ENCODE measurements at regions not wholly inside any gene's neighbourhood (a gene's known extent, or its start where the extent isn't known, plus 50 kb on each side); places are given as distances from the start of the nearest gene placed in this dataset.

GRCh38 chr15:70562906-70563305 is 200.5 kb downstream of the UACA start:
- Histone ChIP-seq H3K4me3 (no peak overlapping the region), H3K27me3 (no peaks in the 10 kb centered on the region), H3K27ac (no peak overlapping the region), H3K9me3 (no peaks in the 10 kb centered on the region), H3K36me3 (no peaks in the 10 kb centered on the region), H3K4me1 (peaks cover 0 to 9% (median 0%) of the 10 kb centered on the region in 4 donors)
- DNase-seq: no peak
- no peak for TF ChIP-seq POLR2AphosphoS5 (IDR thresholded peaks at IDR 0.05)
- TF ChIP-seq POLR2A (IDR thresholded peaks at IDR 0.05): no peak
- no peak for TF ChIP-seq CTCF (IDR thresholded peaks at IDR 0.05)
- no peak for TF ChIP-seq EP300 (IDR thresholded peaks at IDR 0.05; ENCODE audit: low read depth)
- intact Hi-C loops (cut with DNase I; ENCODE audit: low total_unique reads): no loop called here
- in situ Hi-C loops (cut with MboI; ENCODE audit: low pct_ligation_motif_present in 1 of 4, low pct_unique_long_range_greater_than_20kb in 1 of 4, low sequenced_read_pairs in 3 of 4): no loop called here
- WGBS, 2 donors (ENCODE audit: low coverage in 1 of 2): 81% methylated on average over 2 of the region's 2 CpGs; no CpG with 5 or more reads in 1 of the 2 donors

GRCh38 chr15:70561885-70562284 is 201.5 kb downstream of the UACA start:
- WGBS, 2 donors (ENCODE audit: low coverage in 1 of 2): 92% methylated on average over 7 of the region's 7 CpGs; no CpG with 5 or more reads in 1 of the 2 donors
- no peak for DNase-seq
- in situ Hi-C loops (cut with MboI; ENCODE audit: low pct_ligation_motif_present in 1 of 4, low pct_unique_long_range_greater_than_20kb in 1 of 4, low sequenced_read_pairs in 3 of 4): no loop called here

GRCh38 chr15:70560617-70561328 is 202.6 kb downstream of the UACA start:
- in situ Hi-C loops (cut with MboI; ENCODE audit: low pct_ligation_motif_present in 1 of 4, low pct_unique_long_range_greater_than_20kb in 1 of 4, low sequenced_read_pairs in 3 of 4) (no loop called here), intact Hi-C loops (cut with DNase I; ENCODE audit: low total_unique reads) (no loop called here)
- WGBS, 2 donors (ENCODE audit: low coverage in 1 of 2): 83 to 89% methylated on average over 3 to 4 of the region's 4 CpGs
- H3K4me3 ChIP-seq: no peak overlapping the region
- peaks cover 0 to 9% (median 0%) of the 10 kb centered on the region in 4 donors for H3K4me1 ChIP-seq
- H3K9me3 ChIP-seq: no peaks in the 10 kb centered on the region
- H3K27me3 ChIP-seq: no peaks in the 10 kb centered on the region
- H3K36me3 ChIP-seq: no peaks in the 10 kb centered on the region
- no peak for DNase-seq
- TF ChIP-seq POLR2AphosphoS5 (IDR thresholded peaks at IDR 0.05) (no peak), CTCF (IDR thresholded peaks at IDR 0.05) (no peak), POLR2A (IDR thresholded peaks at IDR 0.05) (no peak), EP300 (IDR thresholded peaks at IDR 0.05; ENCODE audit: low read depth) (no peak)
- no peak overlapping the region for H3K27ac ChIP-seq

More at GRCh38 chr15:70561885-70562284, 201.5 kb downstream of the UACA start:
- H3K36me3 ChIP-seq: no peaks in the 10 kb centered on the region
- H3K4me3 ChIP-seq: no peak overlapping the region
- H3K4me1 ChIP-seq: peaks cover 0 to 9% (median 0%) of the 10 kb centered on the region in 4 donors
- no peaks in the 10 kb centered on the region for H3K9me3 ChIP-seq
- TF ChIP-seq CTCF (IDR thresholded peaks at IDR 0.05) (no peak), EP300 (IDR thresholded peaks at IDR 0.05; ENCODE audit: low read depth) (no peak), POLR2AphosphoS5 (IDR thresholded peaks at IDR 0.05) (no peak), POLR2A (IDR thresholded peaks at IDR 0.05) (no peak)
- H3K27ac ChIP-seq: no peak overlapping the region
- no peaks in the 10 kb centered on the region for H3K27me3 ChIP-seq
- intact Hi-C loops (cut with DNase I; ENCODE audit: low total_unique reads): no loop called here

- Histone ChIP-seq H3K4me3 (no peak overlapping the region), H3K9me3 (no peaks in the 10 kb centered on the region), H3K4me1 (peaks cover 0 to 9% (median 0%) of the 10 kb centered on the region in 4 donors), H3K27ac (no peak overlapping the region), H3K36me3 (no peaks in the 10 kb centered on the region), H3K27me3 (no peaks in the 10 kb centered on the region)
- intact Hi-C loops (cut with DNase I; ENCODE audit: low total_unique reads) (no loop called here), in situ Hi-C loops (cut with MboI; ENCODE audit: low pct_ligation_motif_present in 1 of 4, low pct_unique_long_range_greater_than_20kb in 1 of 4, low sequenced_read_pairs in 3 of 4) (no loop called here)
- WGBS, 2 donors (ENCODE audit: low coverage in 1 of 2): 60 to 65% methylated on average over 5 to 17 of the region's 20 CpGs
- TF ChIP-seq CTCF (IDR thresholded peaks at IDR 0.05) (no peak), POLR2A (IDR thresholded peaks at IDR 0.05) (no peak), POLR2AphosphoS5 (IDR thresholded peaks at IDR 0.05) (no peak), EP300 (IDR thresholded peaks at IDR 0.05; ENCODE audit: low read depth) (no peak)
- DNase-seq: peak; percentile 51
Measured at GRCh38 chr15:70559265-70560239, 203.8 kb downstream of the UACA start.

Data from transverse colon (tissue), 4 donors.